Spleen (tissue), 11 donors: ENCODE measurements at regions not wholly inside any gene's neighbourhood (a gene's known extent, or its start where the extent isn't known, plus 50 kb on each side); places are given as distances from the start of the nearest gene placed in this dataset.

ENCODE experiments used
- DNase-seq: peaks from one replicate; pipeline ENCODE4 v3.0.0-alpha.2; 2020
- H3K27ac ChIP-seq, 8 donors: fragments of 200-600 bp; sonication (generic) in 7 of 8; 1 replicate in 4 of 8; 2 replicates in 4 of 8; pipeline versions ENCODE4 v1.5.0 to v1.8.0; 2016 to 2021; ENCODE audit warnings: inconsistent platforms in 4 of 8, mild to moderate bottlenecking in 4 of 8, moderate library complexity in 1 of 8
- H3K27me3 ChIP-seq, 7 donors: fragments of 200-600 bp; sonication (generic) in 6 of 7; replicated peaks in 1 of 7; 1 replicate in 4 of 7; 2 replicates in 3 of 7; pipeline versions ENCODE4 v1.5.0 to v1.8.0; 2016 to 2021; ENCODE audit warnings: inconsistent platforms in 3 of 7, mild to moderate bottlenecking in 1 of 7
- H3K36me3 ChIP-seq, 6 donors: fragments of 200-600 bp; sonication (generic) in 5 of 6; 1 replicate in 4 of 6; 2 replicates in 2 of 6; pipeline versions ENCODE4 v1.5.0 to v1.8.0; 2016 to 2021; ENCODE audit warnings: inconsistent platforms in 2 of 6
- H3K4me1 ChIP-seq, 6 donors: fragments of 200-600 bp; sonication (generic) in 5 of 6; 1 replicate in 3 of 6; 2 replicates in 3 of 6; pipeline versions ENCODE4 v1.5.0 to v1.8.0; 2016 to 2021; ENCODE audit warnings: inconsistent platforms in 3 of 6
- H3K4me3 ChIP-seq, 8 donors: fragments of 200-600 bp; sonication (generic) in 7 of 8; 1 replicate in 4 of 8; 2 replicates in 4 of 8; pipeline versions ENCODE4 v1.5.0 to v1.8.0; 2016 to 2021; ENCODE audit warnings: inconsistent platforms in 4 of 8, mild to moderate bottlenecking in 4 of 8, moderate library complexity in 2 of 8
- H3K9me3 ChIP-seq, 8 donors: fragments of 200-600 bp; sonication (generic) in 7 of 8; 1 replicate in 4 of 8; 2 replicates in 4 of 8; pipeline versions ENCODE4 v1.5.0 to v1.8.0; 2016 to 2021; ENCODE audit warnings: inconsistent platforms in 4 of 8
- POLR2A ChIP-seq, 3 donors: fragments of 450-650 bp; IDR thresholded peaks; one replicate each; pipeline ENCODE4 v1.5.1; 2017; ENCODE audit warnings: antibody characterized with exemption in 3 of 3, mild to moderate bottlenecking in 1 of 3
- POLR2AphosphoS5 ChIP-seq, 3 donors: sonication (generic); formaldehyde crosslinking; IDR thresholded peaks; one replicate each; pipeline ENCODE4 v1.5.1; 2017; ENCODE audit warnings: antibody characterized with exemption in 3 of 3
- WGBS, 5 donors: extraction: QIAGEN DNeasy Blood & Tissue Kit in 3 of 5; methylation state at CpG; one replicate each; pipeline versions ENCODE4 v1.1.5 to v1.1.7; 2013 to 2018; 5-methylcytosine and 5-hydroxymethylcytosine counted together
- intact Hi-C: fragments of 100-400 bp; cut with DNase I; formaldehyde crosslinking; loops from one replicate; pipeline ENCODE4 v1.15.0; 2023; ENCODE audit warnings: low total_unique reads
- TF ChIP-seq, protein P1 (sequence below), 11 experiments: fragments of 200-600 bp in 7 of 11; fragments of 450-650 bp in 4 of 11; sonication (generic) in 4 of 11; IDR thresholded peaks in 8 of 11; conservative IDR thresholded peaks in 3 of 11; 1 replicate in 7 of 11; 2 replicates in 4 of 11; pipeline versions ENCODE4 v1.4.0 to v1.8.0; 2016 to 2021; ENCODE audit warnings: antibody characterized with exemption in 11 of 11, inconsistent platforms in 4 of 11, mild to moderate bottlenecking in 1 of 11
- donor health status: healthy with polysubstance abuse.
- donor health status: DM: no; HTN: no; CAD: no; lungs with moderate emphysema.
- donor health status: DM: no; HTN: no; CAD: no.
- donor health status: Bipolar disorder and iron deficiency.
- donor health status: healthy.
- donor health status: DM: no; HTN: no; CAD: no.
- donor health status: DM: yes; HTN: yes; CAD: no.

DNA sequence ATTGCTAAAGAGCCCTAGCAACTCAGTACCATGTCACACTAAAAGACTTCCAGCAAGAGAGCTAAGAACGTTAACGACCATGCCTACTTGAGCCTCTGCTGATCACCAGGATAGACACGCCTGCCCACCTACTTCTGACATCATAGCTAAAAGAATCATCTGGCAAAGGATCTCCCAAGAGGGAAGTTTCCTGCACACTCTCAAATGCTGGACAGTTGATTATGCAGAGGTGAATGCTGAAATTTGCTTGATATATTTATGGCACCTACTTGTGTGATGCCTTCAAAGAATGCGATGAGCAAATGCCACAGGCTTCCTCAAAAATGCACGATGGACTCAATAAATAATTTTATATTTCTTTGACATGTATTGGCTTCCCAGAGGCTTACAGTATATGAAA is 113.6 kb downstream of the GALC start:
- no peak overlapping the region for H3K4me3 ChIP-seq
- H3K9me3 ChIP-seq = no peaks in the 10 kb centered on the region
- no peak for DNase-seq
- TF ChIP-seq POLR2AphosphoS5 (IDR thresholded peaks at IDR 0.05) = no peak
- TF ChIP-seq POLR2A (IDR thresholded peaks at IDR 0.05) = no peak
- TF ChIP-seq, protein P1, sequence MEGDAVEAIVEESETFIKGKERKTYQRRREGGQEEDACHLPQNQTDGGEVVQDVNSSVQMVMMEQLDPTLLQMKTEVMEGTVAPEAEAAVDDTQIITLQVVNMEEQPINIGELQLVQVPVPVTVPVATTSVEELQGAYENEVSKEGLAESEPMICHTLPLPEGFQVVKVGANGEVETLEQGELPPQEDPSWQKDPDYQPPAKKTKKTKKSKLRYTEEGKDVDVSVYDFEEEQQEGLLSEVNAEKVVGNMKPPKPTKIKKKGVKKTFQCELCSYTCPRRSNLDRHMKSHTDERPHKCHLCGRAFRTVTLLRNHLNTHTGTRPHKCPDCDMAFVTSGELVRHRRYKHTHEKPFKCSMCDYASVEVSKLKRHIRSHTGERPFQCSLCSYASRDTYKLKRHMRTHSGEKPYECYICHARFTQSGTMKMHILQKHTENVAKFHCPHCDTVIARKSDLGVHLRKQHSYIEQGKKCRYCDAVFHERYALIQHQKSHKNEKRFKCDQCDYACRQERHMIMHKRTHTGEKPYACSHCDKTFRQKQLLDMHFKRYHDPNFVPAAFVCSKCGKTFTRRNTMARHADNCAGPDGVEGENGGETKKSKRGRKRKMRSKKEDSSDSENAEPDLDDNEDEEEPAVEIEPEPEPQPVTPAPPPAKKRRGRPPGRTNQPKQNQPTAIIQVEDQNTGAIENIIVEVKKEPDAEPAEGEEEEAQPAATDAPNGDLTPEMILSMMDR (IDR thresholded peaks at IDR 0.05 in 8 of 11, conservative IDR thresholded peaks at IDR 0.05 in 3 of 11) = no peak
- WGBS, 5 donors = 80 to 92% (median 87%) methylated on average over 5 of the region's 5 CpGs
- no peak overlapping the region for H3K27ac ChIP-seq
- no peaks in the 10 kb centered on the region for H3K4me1 ChIP-seq
- no peaks in the 10 kb centered on the region for H3K36me3 ChIP-seq
- intact Hi-C loops = no loop called here
- peaks cover 0 to under 1% (median 0%) of the 10 kb centered on the region in 7 donors for H3K27me3 ChIP-seq

DNA sequence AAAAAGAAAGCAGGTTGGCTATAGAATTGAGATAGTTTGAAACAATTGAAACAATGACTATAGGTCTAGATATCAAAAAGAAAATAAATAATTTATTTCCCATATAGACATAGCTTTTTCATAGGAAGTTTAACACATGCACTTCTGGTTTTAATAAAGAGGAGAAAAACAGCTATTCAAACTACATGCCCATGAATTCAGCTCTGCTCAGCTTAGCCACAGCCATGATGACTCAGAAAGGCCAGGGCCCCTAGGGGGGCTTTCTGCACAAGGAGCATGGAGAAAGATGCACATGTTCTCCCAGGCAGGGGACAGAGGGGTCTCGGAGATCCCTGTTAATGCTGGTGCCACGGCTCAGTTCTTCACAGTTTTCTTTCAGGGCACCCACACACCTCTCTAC is 114.0 kb downstream of the GALC start:
- intact Hi-C loops = no loop called here
- WGBS, 5 donors = 39 to 67% (median 42%) methylated on average over 2 of the region's 2 CpGs

DNA sequence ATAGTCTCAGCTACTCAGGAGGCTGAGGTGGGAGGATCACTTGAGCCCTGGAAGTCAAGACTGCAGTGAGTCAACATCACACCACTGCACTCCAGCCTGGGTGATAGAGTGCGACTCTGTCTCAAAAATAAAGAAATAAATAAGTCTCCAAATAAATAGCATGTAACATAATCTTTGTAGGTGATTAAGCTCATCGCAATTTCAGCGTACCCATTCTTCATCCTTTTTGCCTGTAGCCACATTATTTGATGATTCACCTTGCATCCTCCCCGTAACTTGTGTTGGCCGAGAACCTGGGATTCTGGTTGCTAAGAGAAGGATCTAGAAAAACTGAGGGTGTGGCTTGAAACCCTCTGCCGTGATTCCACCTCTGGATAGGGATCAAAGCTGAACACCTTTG is 115.1 kb downstream of the GALC start:
- DNase-seq = no peak
- Histone ChIP-seq H3K27me3 (peaks cover 0 to 4% (median 0%) of the 10 kb centered on the region in 7 donors), H3K4me3 (no peak overlapping the region), H3K27ac (no peak overlapping the region), H3K9me3 (no peaks in the 10 kb centered on the region), H3K4me1 (no peaks in the 10 kb centered on the region), H3K36me3 (no peaks in the 10 kb centered on the region)
- TF ChIP-seq POLR2A (IDR thresholded peaks at IDR 0.05) (no peak), POLR2AphosphoS5 (IDR thresholded peaks at IDR 0.05) (no peak)
- TF ChIP-seq, protein P1 (IDR thresholded peaks at IDR 0.05 in 8 of 11, conservative IDR thresholded peaks at IDR 0.05 in 3 of 11) = no peak
- 90 to 95% (median 93%) methylated on average over 6 of the region's 6 CpGs for WGBS, 5 donors
- intact Hi-C loops = no loop called here

More for the DNA sequence above, 114.0 kb downstream of the GALC start:
- Histone ChIP-seq H3K4me3 (no peak overlapping the region), H3K36me3 (no peaks in the 10 kb centered on the region), H3K4me1 (no peaks in the 10 kb centered on the region), H3K27ac (no peak overlapping the region), H3K27me3 (peaks cover 0 to 4% (median 0%) of the 10 kb centered on the region in 7 donors), H3K9me3 (no peaks in the 10 kb centered on the region)
- no peak for DNase-seq
- TF ChIP-seq, protein P1 (IDR thresholded peaks at IDR 0.05 in 8 of 11, conservative IDR thresholded peaks at IDR 0.05 in 3 of 11) = no peak
- TF ChIP-seq POLR2AphosphoS5 (IDR thresholded peaks at IDR 0.05) (no peak), POLR2A (IDR thresholded peaks at IDR 0.05) (no peak)

DNA sequence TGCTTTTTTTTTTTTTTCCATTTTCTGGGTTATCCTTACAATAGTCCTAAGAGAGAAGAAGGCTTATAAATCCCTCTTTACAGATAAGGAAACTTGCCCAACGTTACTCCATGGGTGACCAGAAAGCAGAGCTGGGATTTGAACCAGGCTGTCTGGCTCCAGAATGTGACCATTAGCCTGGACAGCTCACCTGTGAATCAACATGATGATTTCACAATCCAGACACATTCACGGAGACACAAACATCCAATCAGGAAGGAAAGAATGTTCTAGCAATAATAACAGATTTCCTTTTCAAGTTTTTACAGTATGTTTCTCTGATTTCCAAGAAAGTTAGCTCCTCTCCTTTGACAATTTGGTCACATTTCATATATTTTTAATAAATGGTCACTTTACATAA is 118.3 kb downstream of the GALC start:
- H3K9me3 ChIP-seq = no peaks in the 10 kb centered on the region
- TF ChIP-seq POLR2A (IDR thresholded peaks at IDR 0.05) = no peak
- no peak for TF ChIP-seq POLR2AphosphoS5 (IDR thresholded peaks at IDR 0.05)
- TF ChIP-seq, protein P1 (IDR thresholded peaks at IDR 0.05 in 8 of 11, conservative IDR thresholded peaks at IDR 0.05 in 3 of 11) = no peak
- no peaks in the 10 kb centered on the region for H3K4me1 ChIP-seq
- 39 to 62% (median 43%) methylated on average over 2 of the region's 2 CpGs for WGBS, 5 donors
- no peak for DNase-seq
- intact Hi-C loops = no loop called here
- no peak overlapping the region for H3K4me3 ChIP-seq
- no peaks in the 10 kb centered on the region for H3K36me3 ChIP-seq
- no peak overlapping the region for H3K27ac ChIP-seq
- peaks cover 0 to 4% (median 0%) of the 10 kb centered on the region in 7 donors for H3K27me3 ChIP-seq
